ENCODE measurements at regions not wholly inside any gene's neighbourhood (a gene's known extent, or its start where the extent isn't known, plus 50 kb on each side); places are given as distances from the start of the nearest gene placed in this dataset.

- TF ChIP-seq SOX13 (IDR thresholded peaks at IDR 0.05): no peak
- no peak for TF ChIP-seq SOX13 (CRISPR knock-in tag; conservative IDR thresholded peaks at IDR 0.05 in 1 of 2, IDR thresholded peaks at IDR 0.05 in 1 of 2)
- TF ChIP-seq ZNF597 (CRISPR knock-in tag; IDR thresholded peaks at IDR 0.05): no peak
- TF ChIP-seq ZNF556 (CRISPR knock-in tag; IDR thresholded peaks at IDR 0.05; ENCODE audit: borderline replicate concordance): no peak
- no peak for TF ChIP-seq THRA (CRISPR knock-in tag; IDR thresholded peaks at IDR 0.05; ENCODE audit: borderline replicate concordance)
- no peak for TF ChIP-seq ZNF644 (CRISPR knock-in tag; IDR thresholded peaks at IDR 0.05; ENCODE audit: low read depth)
- no peak for TF ChIP-seq ZNF770 (CRISPR knock-in tag; IDR thresholded peaks at IDR 0.05)
Observed at GRCh38 chrX:95612350-95612749, 1072.3 kb upstream of the DIAPH2 start (continued).

GRCh38 chrX:95622200-95622599 lies 1062.4 kb upstream of the DIAPH2 start:
- Histone ChIP-seq H3K79me2 (ENCODE audit: insufficient read depth, low read length) (no peaks in the 10 kb centered on the region), H3K27me3 (ENCODE audit: control insufficient read depth in 1 of 2, insufficient read depth in 2 of 2, low read length in 2 of 2) (no peaks in the 10 kb centered on the region), H3K9me3 (ENCODE audit: low read length) (no peaks in the 10 kb centered on the region), H4K20me1 (ENCODE audit: insufficient read depth, low read length) (no peaks in the 10 kb centered on the region), H3K4me2 (ENCODE audit: low read depth, low read length) (no peak overlapping the region), H3K4me1 (ENCODE audit: insufficient read depth, low read length) (no peaks in the 10 kb centered on the region), H3K9ac (ENCODE audit: insufficient read depth, low read depth, low read length) (no peak overlapping the region), H3K36me3 (replicated peaks in 1 of 2; ENCODE audit: control insufficient read depth in 1 of 2, insufficient read depth in 2 of 2, low read length in 2 of 2) (no peaks in the 10 kb centered on the region), H3K27ac (ENCODE audit: extremely low read length, insufficient read depth, low read length) (no peak overlapping the region), H3K4me3 (replicated peaks in 1 of 3; ENCODE audit: insufficient read depth in 1 of 3, low read depth in 2 of 3, low read length in 3 of 3) (no peak overlapping the region), H2AFZ (ENCODE audit: low read length) (no peak overlapping the region)
- ATAC-seq (no peak), DNase-seq (ENCODE audit: low spot score) (no peak), FAIRE-seq (no peak)
- TF ChIP-seq ZNF747 (CRISPR knock-in tag; IDR thresholded peaks at IDR 0.05; ENCODE audit: borderline replicate concordance) (no peak), NFE2L1 (CRISPR knock-in tag; IDR thresholded peaks at IDR 0.05; ENCODE audit: borderline replicate concordance) (no peak), TBL1XR1 (IDR thresholded peaks at IDR 0.05; ENCODE audit: borderline replicate concordance, low read length, partially characterized antibody) (no peak), MAFG (CRISPR knock-in tag; IDR thresholded peaks at IDR 0.05) (no peak), ZNF343 (CRISPR knock-in tag; IDR thresholded peaks at IDR 0.05) (no peak), HHEX (CRISPR knock-in tag; IDR thresholded peaks at IDR 0.05) (no peak), ZNF510 (CRISPR knock-in tag; IDR thresholded peaks at IDR 0.05; ENCODE audit: low read depth) (no peak), TOE1 (CRISPR knock-in tag; IDR thresholded peaks at IDR 0.05) (no peak), MIER3 (CRISPR knock-in tag; IDR thresholded peaks at IDR 0.05; ENCODE audit: borderline replicate concordance) (no peak), ZNF326 (CRISPR knock-in tag; IDR thresholded peaks at IDR 0.05; ENCODE audit: borderline replicate concordance) (no peak), FOXA3 (CRISPR knock-in tag; IDR thresholded peaks at IDR 0.05) (no peak), RXRA (CRISPR knock-in tag; IDR thresholded peaks at IDR 0.05) (no peak), ZNF253 (CRISPR knock-in tag; IDR thresholded peaks at IDR 0.05; ENCODE audit: borderline replicate concordance) (no peak), NFKBIZ (CRISPR knock-in tag; IDR thresholded peaks at IDR 0.05) (no peak), ZNF556 (CRISPR knock-in tag; IDR thresholded peaks at IDR 0.05; ENCODE audit: borderline replicate concordance) (no peak)
- in situ Hi-C loops (cut with HindIII; ENCODE audit: extremely low pct_ligation_motif_present, low pct_unique_long_range_greater_than_20kb) (no loop called here), intact Hi-C loops (cut with micrococcal nuclease; ENCODE audit: unreplicated experiment) (no loop called here)
- 15% methylated on average over 5 of the region's 5 CpGs for WGBS (ENCODE audit: low lambda C conversion rate)
- ChIA-PET CTCF (ENCODE audit: low intra/inter-chr PET ratio, low total read pairs) (no interaction called here), POLR2A (no interaction called here)
- no TSS peak for BruUV-seq (replicated peaks)

Data from HepG2 (cell line).